Liver (tissue), 8 donors: ENCODE measurements at regions not wholly inside any gene's neighbourhood (a gene's known extent, or its start where the extent isn't known, plus 50 kb on each side); places are given as distances from the start of the nearest gene placed in this dataset.

Experiments used
- DNase-seq: peaks from one replicate; pipeline ENCODE4 v3.0.0-alpha.2; 2017; ENCODE audit warnings: low spot score
- H3K27ac ChIP-seq, 2 donors: one replicate each; pipeline ENCODE4 v1.7.0; 2013; ENCODE audit warnings: inconsistent platforms in 2 of 2, low read length in 2 of 2, control low read depth in 1 of 2, low read depth in 1 of 2, mild to moderate bottlenecking in 1 of 2
- H3K27me3 ChIP-seq, 4 donors: one replicate each; pipeline versions ENCODE4 v1.6.1 to v1.7.0; 2013; ENCODE audit warnings: low read length in 3 of 4, inconsistent platforms in 1 of 4, mild to moderate bottlenecking in 1 of 4, moderate library complexity in 1 of 4; ENCODE audit not compliant: control insufficient read depth in 4 of 4, insufficient read depth in 4 of 4
- H3K36me3 ChIP-seq, 4 donors: one replicate each; pipeline versions ENCODE4 v1.6.1 to v1.7.0; 2013; ENCODE audit warnings: low read length in 3 of 4, mild to moderate bottlenecking in 3 of 4, low read depth in 1 of 4, moderate library complexity in 1 of 4; ENCODE audit not compliant: control insufficient read depth in 4 of 4, insufficient read depth in 3 of 4
- H3K4me1 ChIP-seq, 4 donors: one replicate each; pipeline versions ENCODE4 v1.6.1 to v1.7.0; 2013; ENCODE audit warnings: low read length in 3 of 4, mild to moderate bottlenecking in 3 of 4, moderate library complexity in 1 of 4; ENCODE audit not compliant: control insufficient read depth in 4 of 4, insufficient read depth in 4 of 4
- H3K4me3 ChIP-seq, 3 donors: one replicate each; pipeline versions ENCODE4 v1.6.1 to v1.7.0; 2013; ENCODE audit warnings: low read length in 3 of 3, control low read depth in 1 of 3, low read depth in 1 of 3, mild to moderate bottlenecking in 1 of 3
- H3K9ac ChIP-seq, 2 donors: one replicate each; pipeline ENCODE4 v1.7.0; 2013; ENCODE audit warnings: low read length in 2 of 2, mild to moderate bottlenecking in 2 of 2, moderate library complexity in 2 of 2, control low read depth in 1 of 2, low read depth in 1 of 2
- H3K9me3 ChIP-seq, 4 donors: one replicate each; pipeline versions ENCODE4 v1.6.1 to v1.7.0; 2013; ENCODE audit warnings: low read length in 3 of 4; ENCODE audit not compliant: control insufficient read depth in 4 of 4
- CTCF ChIP-seq: fragments of 150-350 bp; IDR thresholded peaks from 2 replicates; pipeline ENCODE4 v1.5.1; 2017; ENCODE audit warnings: improper control_type of control experiment, low read depth, low read length; ENCODE audit not compliant: missing input control
- EGR1 ChIP-seq, 2 donors: IDR thresholded peaks; 2 replicates each; pipeline ENCODE4 v1.6.1; 2016 to 2018; ENCODE audit warnings: antibody characterized with exemption in 2 of 2, low read depth in 2 of 2
- FOXA1 ChIP-seq: IDR thresholded peaks from 2 replicates; pipeline ENCODE4 v1.6.1; 2016; ENCODE audit warnings: antibody characterized with exemption
- FOXA2 ChIP-seq: IDR thresholded peaks from 2 replicates; pipeline ENCODE4 v1.6.1; 2016; ENCODE audit warnings: antibody characterized with exemption
- GABPA ChIP-seq, 2 donors: IDR thresholded peaks in 1 of 2; conservative IDR thresholded peaks in 1 of 2; 2 replicates each; pipeline ENCODE4 v1.6.1; 2016; ENCODE audit warnings: antibody characterized with exemption in 2 of 2, mild to moderate bottlenecking in 1 of 2, moderate library complexity in 1 of 2
- HNF4A ChIP-seq, 2 donors: conservative IDR thresholded peaks; 2 replicates each; pipeline ENCODE4 v1.6.1; 2016; ENCODE audit warnings: antibody characterized with exemption in 2 of 2, mild to moderate bottlenecking in 2 of 2
- HNF4G ChIP-seq: IDR thresholded peaks from 2 replicates; pipeline ENCODE4 v1.6.1; 2016; ENCODE audit warnings: antibody characterized with exemption
- JUND ChIP-seq, 2 donors: IDR thresholded peaks; 2 replicates each; pipeline ENCODE4 v1.6.1; 2016; ENCODE audit warnings: antibody characterized with exemption in 2 of 2
- MAX ChIP-seq: IDR thresholded peaks from 2 replicates; pipeline ENCODE4 v1.6.1; 2016; ENCODE audit warnings: antibody characterized with exemption
- NR2F2 ChIP-seq: IDR thresholded peaks from 2 replicates; pipeline ENCODE4 v1.6.1; 2016; ENCODE audit warnings: antibody characterized with exemption
- RAD21 ChIP-seq, 2 donors: IDR thresholded peaks; 2 replicates each; pipeline ENCODE4 v1.6.1; 2016; ENCODE audit warnings: antibody characterized with exemption in 2 of 2, mild to moderate bottlenecking in 2 of 2
- REST ChIP-seq: IDR thresholded peaks from 2 replicates; pipeline ENCODE4 v1.6.1; 2016; ENCODE audit warnings: antibody characterized with exemption, mild to moderate bottlenecking
- SP1 ChIP-seq: IDR thresholded peaks from 2 replicates; pipeline ENCODE4 v1.6.1; 2018; ENCODE audit warnings: antibody characterized with exemption, mild to moderate bottlenecking
- ZBTB33 ChIP-seq: IDR thresholded peaks from 2 replicates; pipeline ENCODE4 v1.6.1; 2016; ENCODE audit warnings: antibody characterized with exemption
- WGBS: extraction: QIAGEN DNeasy Blood & Tissue Kit; methylation state at CpG from one replicate; pipeline ENCODE4 v1.1.7; 2013; 5-methylcytosine and 5-hydroxymethylcytosine counted together
- donor health status: healthy.
- donor health status: healthy.
- donor health status: healthy.
- donor health status: healthy.
- donor health status: healthy.

- DNase-seq: no peak
- no peak for TF ChIP-seq REST
- no peak for TF ChIP-seq ZBTB33
- no peak for TF ChIP-seq FOXA1
- no peak for TF ChIP-seq EGR1 (IDR thresholded peaks at IDR 0.05; ENCODE audit: low read depth in 2 of 2)
- no peak for TF ChIP-seq SP1
- no peak for TF ChIP-seq FOXA2
- TF ChIP-seq HNF4G: no peak
- TF ChIP-seq GABPA (IDR thresholded peaks at IDR 0.05 in 1 of 2, conservative IDR thresholded peaks at IDR 0.05 in 1 of 2): no peak
- no peak for TF ChIP-seq MAX
- Histone ChIP-seq H3K4me3 (no peak overlapping the region), H3K36me3 (no peaks in the 10 kb centered on the region), H3K27ac (no peak overlapping the region), H3K9ac (no peak overlapping the region), H3K9me3 (no peaks in the 10 kb centered on the region), H3K4me1 (no peaks in the 10 kb centered on the region), H3K27me3 (no peaks in the 10 kb centered on the region)
- WGBS: 90% methylated on average over 3 of the region's 3 CpGs
These were observed 867.8 kb downstream of the TTLL7 start for GRCh38 chr1:83130886-83131691.

GRCh38 chr1:83129107-83129506 lies 869.8 kb downstream of the TTLL7 start:
- DNase-seq: no peak
- no peak overlapping the region for H3K27ac ChIP-seq
- no peaks in the 10 kb centered on the region for H3K36me3 ChIP-seq
- WGBS: 89% methylated on average over 3 of the region's 3 CpGs
- H3K9ac ChIP-seq: no peak overlapping the region
- H3K27me3 ChIP-seq: no peaks in the 10 kb centered on the region
- H3K9me3 ChIP-seq: no peaks in the 10 kb centered on the region
- H3K4me3 ChIP-seq: no peak overlapping the region
- TF ChIP-seq RAD21 (IDR thresholded peaks at IDR 0.05) (no peak), MAX (no peak), NR2F2 (no peak), EGR1 (IDR thresholded peaks at IDR 0.05; ENCODE audit: low read depth in 2 of 2) (no peak), HNF4A (conservative IDR thresholded peaks at IDR 0.05) (no peak), FOXA2 (no peak), JUND (IDR thresholded peaks at IDR 0.05) (no peak), CTCF (no peak)
- H3K4me1 ChIP-seq: no peaks in the 10 kb centered on the region
